Body of pancreas (tissue), 4 donors: ENCODE measurements at regions not wholly inside any gene's neighbourhood (a gene's known extent, or its start where the extent isn't known, plus 50 kb on each side); places are given as distances from the start of the nearest gene placed in this dataset.

Experiments
- POLR2A ChIP-seq, 3 donors: fragments of 450-650 bp; IDR thresholded peaks; one replicate each; pipeline ENCODE4 v1.6.1; 2016; ENCODE audit warnings: antibody characterized with exemption in 3 of 3, mild to moderate bottlenecking in 2 of 3
- TF ChIP-seq, protein P1 (sequence below), 7 experiments: fragments of 450-650 bp in 4 of 7; fragments of 200-600 bp in 3 of 7; sonication (generic) in 3 of 7; IDR thresholded peaks; one replicate each; pipeline ENCODE4 v1.5.1; 2016 to 2019; ENCODE audit warnings: antibody characterized with exemption in 7 of 7

- TF ChIP-seq, protein P1, sequence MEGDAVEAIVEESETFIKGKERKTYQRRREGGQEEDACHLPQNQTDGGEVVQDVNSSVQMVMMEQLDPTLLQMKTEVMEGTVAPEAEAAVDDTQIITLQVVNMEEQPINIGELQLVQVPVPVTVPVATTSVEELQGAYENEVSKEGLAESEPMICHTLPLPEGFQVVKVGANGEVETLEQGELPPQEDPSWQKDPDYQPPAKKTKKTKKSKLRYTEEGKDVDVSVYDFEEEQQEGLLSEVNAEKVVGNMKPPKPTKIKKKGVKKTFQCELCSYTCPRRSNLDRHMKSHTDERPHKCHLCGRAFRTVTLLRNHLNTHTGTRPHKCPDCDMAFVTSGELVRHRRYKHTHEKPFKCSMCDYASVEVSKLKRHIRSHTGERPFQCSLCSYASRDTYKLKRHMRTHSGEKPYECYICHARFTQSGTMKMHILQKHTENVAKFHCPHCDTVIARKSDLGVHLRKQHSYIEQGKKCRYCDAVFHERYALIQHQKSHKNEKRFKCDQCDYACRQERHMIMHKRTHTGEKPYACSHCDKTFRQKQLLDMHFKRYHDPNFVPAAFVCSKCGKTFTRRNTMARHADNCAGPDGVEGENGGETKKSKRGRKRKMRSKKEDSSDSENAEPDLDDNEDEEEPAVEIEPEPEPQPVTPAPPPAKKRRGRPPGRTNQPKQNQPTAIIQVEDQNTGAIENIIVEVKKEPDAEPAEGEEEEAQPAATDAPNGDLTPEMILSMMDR (IDR thresholded peaks at IDR 0.05): no peak
- TF ChIP-seq POLR2A (IDR thresholded peaks at IDR 0.05): no peak
These were observed 1056.8 kb downstream of the SORCS1 start for GRCh38 chr10:106107706-106108105.
